WTC11 (cell line): ENCODE measurements at regions not wholly inside any gene's neighbourhood (a gene's known extent, or its start where the extent isn't known, plus 50 kb on each side); places are given as distances from the start of the nearest gene placed in this dataset.

Experiments
- AFF4 ChIP-seq: sonication (generic); formaldehyde crosslinking; IDR thresholded peaks from 2 replicates; pipeline ENCODE4 v1.8.1; 2023; ENCODE audit warnings: mild to moderate bottlenecking, missing genetic modification reagents, borderline replicate concordance
- ARID4B ChIP-seq: sonication (generic); formaldehyde crosslinking; IDR thresholded peaks from 2 replicates; pipeline ENCODE4 v1.8.0; 2023; ENCODE audit warnings: missing genetic modification reagents, mild to moderate bottlenecking, borderline replicate concordance
- ATF2 ChIP-seq: sonication (generic); formaldehyde crosslinking; IDR thresholded peaks from 2 replicates; pipeline ENCODE4 v1.8.1; 2022; ENCODE audit warnings: low read depth, missing genetic modification reagents, borderline replicate concordance
- ATF3 ChIP-seq: sonication (generic); formaldehyde crosslinking; conservative IDR thresholded peaks from 2 replicates; pipeline ENCODE4 v1.8.1; 2022; ENCODE audit warnings: mild to moderate bottlenecking, missing genetic modification reagents
- ATF6 ChIP-seq: sonication (generic); formaldehyde crosslinking; IDR thresholded peaks from 2 replicates; pipeline ENCODE4 v1.8.1; 2023; ENCODE audit warnings: mild to moderate bottlenecking, missing genetic modification reagents
- CTCF ChIP-seq: fragments of 200-600 bp; IDR thresholded peaks from 2 replicates; pipeline ENCODE4 v1.8.0; 2022; ENCODE audit warnings: antibody characterized with exemption
- ETV6 ChIP-seq: sonication (generic); formaldehyde crosslinking; IDR thresholded peaks from 2 replicates; pipeline ENCODE4 v1.8.1; 2022; ENCODE audit warnings: mild to moderate bottlenecking, missing genetic modification reagents
- IRF2 ChIP-seq: sonication (generic); formaldehyde crosslinking; IDR thresholded peaks from 2 replicates; pipeline ENCODE4 v1.8.0; 2022; ENCODE audit warnings: low read depth, missing genetic modification reagents, borderline replicate concordance
- NFYB ChIP-seq: sonication (generic); formaldehyde crosslinking; conservative IDR thresholded peaks from 2 replicates; pipeline ENCODE4 v1.8.0; 2022; ENCODE audit warnings: low read depth, missing genetic modification reagents
- PRDM15 ChIP-seq: sonication (generic); formaldehyde crosslinking; IDR thresholded peaks from 2 replicates; pipeline ENCODE4 v1.8.0; 2022; ENCODE audit warnings: missing genetic modification reagents

GRCh38 chr7:54947266-54947665, 71.6 kb upstream of the EGFR start:
- TF ChIP-seq ATF6 (CRISPR knock-in tag) (no peak), AFF4 (CRISPR knock-in tag) (no peak), ATF2 (CRISPR knock-in tag) (no peak), ARID4B (CRISPR knock-in tag) (no peak), ETV6 (no peak), ATF3 (CRISPR knock-in tag) (no peak), CTCF (no peak), PRDM15 (CRISPR knock-in tag) (no peak), NFYB (CRISPR knock-in tag) (no peak), IRF2 (CRISPR knock-in tag) (no peak)
